Smooth muscle cell of the brain vasculature (primary cell): ENCODE measurements at regions not wholly inside any gene's neighbourhood (a gene's known extent, or its start where the extent isn't known, plus 50 kb on each side); places are given as distances from the start of the nearest gene placed in this dataset.

Source experiments
- DNase-seq: peaks from one replicate; pipeline ENCODE4 v3.0.0-alpha.2; 2012; ENCODE audit warnings: low read depth, low spot score

- no peak for DNase-seq
Measured at GRCh38 chr9:108360304-108360703, 495.5 kb downstream of the ACTL7B start.

GRCh38 chr9:108356806-108357205 is 499.0 kb downstream of the ACTL7B start:
- no peak for DNase-seq

- DNase-seq: no peak
Measured at GRCh38 chr9:108351571-108351970, 504.2 kb downstream of the ACTL7B start.

GRCh38 chr9:108347463-108348188 is 508.2 kb downstream of the ACTL7B start:
- no peak for DNase-seq

- no peak for DNase-seq
Measured at GRCh38 chr9:108345826-108346225, 510.0 kb downstream of the ACTL7B start.

- no peak for DNase-seq
Measured at GRCh38 chr9:108339251-108339650, 516.5 kb downstream of the ACTL7B start.

- DNase-seq: no peak
Measured at GRCh38 chr9:108336575-108336974, 519.2 kb downstream of the ACTL7B start.

- DNase-seq: no peak
Measured at GRCh38 chr9:108333530-108333983, 522.2 kb downstream of the ACTL7B start.

- DNase-seq: no peak
Measured at GRCh38 chr9:108331596-108331995, 524.2 kb downstream of the ACTL7B start.

GRCh38 chr9:108325406-108325805 is 530.4 kb downstream of the ACTL7B start:
- DNase-seq: no peak

GRCh38 chr9:108323615-108324014 is 532.2 kb downstream of the ACTL7B start:
- no peak for DNase-seq

- no peak for DNase-seq
Measured at GRCh38 chr9:108322326-108323098, 533.3 kb downstream of the ACTL7B start.

- DNase-seq: no peak
Measured at GRCh38 chr9:108316630-108317029, 539.2 kb downstream of the ACTL7B start.

- DNase-seq: no peak
Measured at GRCh38 chr9:108316066-108316465, 539.7 kb downstream of the ACTL7B start.

GRCh38 chr9:108311745-108312144 is 544.0 kb downstream of the ACTL7B start:
- no peak for DNase-seq

GRCh38 chr9:108310202-108310601 is 545.6 kb downstream of the ACTL7B start:
- DNase-seq: no peak

GRCh38 chr9:108300306-108301287 is 555.2 kb downstream of the ACTL7B start:
- DNase-seq: no peak

- DNase-seq: no peak
Measured at GRCh38 chr9:108297073-108297472, 558.7 kb downstream of the ACTL7B start.

GRCh38 chr9:108296056-108296455 is 559.7 kb downstream of the ACTL7B start:
- DNase-seq: no peak

GRCh38 chr9:108291586-108291932 is 564.2 kb downstream of the ACTL7B start:
- DNase-seq: no peak

GRCh38 chr9:108290839-108291585 is 564.8 kb downstream of the ACTL7B start:
- peak; percentile 4 for DNase-seq
